Panc1 (cell line): ENCODE measurements at regions not wholly inside any gene's neighbourhood (a gene's known extent, or its start where the extent isn't known, plus 50 kb on each side); places are given as distances from the start of the nearest gene placed in this dataset.
"Not testable (repeated sequence)": the region's sequence is repeated elsewhere in the genome, so short reads cannot be mapped to it uniquely, and the experiment has no call there.

Source experiments
- ATAC-seq: fragments of 200-7000 bp; cut with Tn5 transposase; 2 replicates; pipeline ENCODE4 v1.9.1; 2020; ENCODE audit warnings: mild to moderate bottlenecking, moderate library complexity
- BruUV-seq: library from RNA; stranded (reverse); fragments of 400-500 nt; replicated peaks from 2 replicates; lab custom pipeline; 2021; lab: Mats Ljungman, UMichigan
- CTCF ChIA-PET: fragments of 300-600 bp; sonication (Branson Sonifier 250); formaldehyde crosslinking; loops from one replicate; lab custom pipeline; 2022; ENCODE audit warnings: antibody characterized with exemption; lab: Charles Lee
- POLR2A ChIA-PET: fragments of 300-600 bp; sonication (Branson Sonifier 250); formaldehyde crosslinking; loops from one replicate; lab custom pipeline; 2022; ENCODE audit warnings: antibody characterized with exemption; lab: Charles Lee
- DNase-seq: peaks from one replicate; pipeline ENCODE4 v3.0.0-alpha.2; 2010; ENCODE audit warnings: low read depth, low spot score
- H3K27ac ChIP-seq: 2 replicates; pipeline ENCODE4 v1.5.1; 2011; ENCODE audit warnings: mild to moderate bottlenecking, low read length, inconsistent platforms
- H3K27me3 ChIP-seq: fragments of 200-500 bp; sonication (Bioruptor generic); 2 replicates; pipeline ENCODE4 v1.6.0; 2014; ENCODE audit warnings: low read length, inconsistent platforms; ENCODE audit not compliant: control insufficient read depth, insufficient read depth
- H3K36me3 ChIP-seq: fragments of 200-500 bp; sonication (Bioruptor generic); 2 replicates; pipeline ENCODE4 v1.5.1; 2014; ENCODE audit warnings: inconsistent platforms, mild to moderate bottlenecking, low read length, moderate library complexity; ENCODE audit not compliant: control insufficient read depth, insufficient read depth
- H3K4me1 ChIP-seq: 2 replicates; pipeline ENCODE4 v1.5.1; 2011; ENCODE audit warnings: inconsistent platforms, mild to moderate bottlenecking, low read length, moderate library complexity; ENCODE audit not compliant: control insufficient read depth, insufficient read depth
- H3K4me3 ChIP-seq, 2 experiments: 2 replicates each; pipeline ENCODE4 v1.5.1; 2011 to 2012; ENCODE audit warnings: low read depth in 2 of 2, low read length in 2 of 2, mild to moderate bottlenecking in 2 of 2, inconsistent platforms in 1 of 2, moderate library complexity in 1 of 2
- H3K9me3 ChIP-seq: fragments of 200-500 bp; sonication (Bioruptor generic); 2 replicates; pipeline ENCODE4 v1.5.1; 2014; ENCODE audit warnings: low read depth, mild to moderate bottlenecking, inconsistent platforms, low read length, moderate library complexity; ENCODE audit not compliant: control insufficient read depth, insufficient read depth
- POLR2AphosphoS5 ChIP-seq: IDR thresholded peaks from 2 replicates; pipeline ENCODE4 v1.6.1; 2012; ENCODE audit warnings: mild to moderate bottlenecking, low read depth, low read length, moderate library complexity
- SIN3A ChIP-seq: IDR thresholded peaks from 2 replicates; pipeline ENCODE4 v1.6.1; 2012; ENCODE audit warnings: low read depth, mild to moderate bottlenecking, low read length, moderate library complexity, borderline replicate concordance; ENCODE audit not compliant: insufficient read depth
- TCF7L2 ChIP-seq: IDR thresholded peaks from 2 replicates; pipeline ENCODE4 v1.6.1; 2011; ENCODE audit warnings: mild to moderate bottlenecking, low read depth, low read length, inconsistent platforms
- in situ Hi-C: cut with HindIII; loops from 2 replicates; pipeline ENCODE4 v1.10.0; 2016; ENCODE audit warnings: low sequenced_read_pairs, low pct_unique_long_range_greater_than_20kb
- intact Hi-C: fragments of 100-400 bp; cut with micrococcal nuclease; formaldehyde crosslinking; loops from one replicate; pipeline ENCODE4 v1.10.0; 2022; ENCODE audit not compliant: unreplicated experiment
- TF ChIP-seq, protein P1 (sequence below): fragments of 450-650 bp; IDR thresholded peaks from 2 replicates; pipeline ENCODE4 v1.5.1; 2017; ENCODE audit warnings: mild to moderate bottlenecking
- TF ChIP-seq, protein P2 (sequence below), 2 experiments: IDR thresholded peaks; 2 replicates each; pipeline ENCODE4 v1.6.1; 2011 to 2012; ENCODE audit warnings: low read depth in 2 of 2, control low read depth in 1 of 2, low read length in 1 of 2, mild to moderate bottlenecking in 1 of 2, moderate library complexity in 1 of 2; ENCODE audit not compliant: insufficient read depth in 1 of 2

DNA sequence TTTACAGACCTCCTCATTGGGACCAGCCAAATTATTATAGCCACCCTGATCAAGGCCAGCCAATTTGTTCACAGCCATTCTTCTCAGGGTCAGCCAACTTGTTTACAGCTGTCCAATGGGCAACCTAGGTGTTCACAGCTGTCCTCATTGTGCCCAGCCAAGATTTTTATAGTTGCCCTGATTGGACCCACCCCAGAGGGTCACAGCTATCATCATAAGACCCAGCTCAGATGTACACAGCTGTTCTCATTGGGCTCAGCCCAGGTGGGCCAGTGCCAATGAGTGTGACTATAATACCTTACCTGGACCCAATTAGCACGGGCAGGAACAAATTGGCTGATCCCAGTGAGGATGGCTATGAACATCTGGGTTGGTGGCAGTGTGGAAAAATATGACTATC is 1151.8 kb downstream of the UQCRFS1 start:
- Histone ChIP-seq H3K4me3 (no peak overlapping the region), H3K27ac (no peak overlapping the region), H3K27me3 (no peaks in the 10 kb centered on the region), H3K9me3 (no peaks in the 10 kb centered on the region), H3K36me3 (no peaks in the 10 kb centered on the region), H3K4me1 (no peaks in the 10 kb centered on the region)
- TF ChIP-seq, protein P1, sequence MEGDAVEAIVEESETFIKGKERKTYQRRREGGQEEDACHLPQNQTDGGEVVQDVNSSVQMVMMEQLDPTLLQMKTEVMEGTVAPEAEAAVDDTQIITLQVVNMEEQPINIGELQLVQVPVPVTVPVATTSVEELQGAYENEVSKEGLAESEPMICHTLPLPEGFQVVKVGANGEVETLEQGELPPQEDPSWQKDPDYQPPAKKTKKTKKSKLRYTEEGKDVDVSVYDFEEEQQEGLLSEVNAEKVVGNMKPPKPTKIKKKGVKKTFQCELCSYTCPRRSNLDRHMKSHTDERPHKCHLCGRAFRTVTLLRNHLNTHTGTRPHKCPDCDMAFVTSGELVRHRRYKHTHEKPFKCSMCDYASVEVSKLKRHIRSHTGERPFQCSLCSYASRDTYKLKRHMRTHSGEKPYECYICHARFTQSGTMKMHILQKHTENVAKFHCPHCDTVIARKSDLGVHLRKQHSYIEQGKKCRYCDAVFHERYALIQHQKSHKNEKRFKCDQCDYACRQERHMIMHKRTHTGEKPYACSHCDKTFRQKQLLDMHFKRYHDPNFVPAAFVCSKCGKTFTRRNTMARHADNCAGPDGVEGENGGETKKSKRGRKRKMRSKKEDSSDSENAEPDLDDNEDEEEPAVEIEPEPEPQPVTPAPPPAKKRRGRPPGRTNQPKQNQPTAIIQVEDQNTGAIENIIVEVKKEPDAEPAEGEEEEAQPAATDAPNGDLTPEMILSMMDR: no peak
- TF ChIP-seq TCF7L2: no peak
- no peak for TF ChIP-seq POLR2AphosphoS5
- TF ChIP-seq, protein P2, sequence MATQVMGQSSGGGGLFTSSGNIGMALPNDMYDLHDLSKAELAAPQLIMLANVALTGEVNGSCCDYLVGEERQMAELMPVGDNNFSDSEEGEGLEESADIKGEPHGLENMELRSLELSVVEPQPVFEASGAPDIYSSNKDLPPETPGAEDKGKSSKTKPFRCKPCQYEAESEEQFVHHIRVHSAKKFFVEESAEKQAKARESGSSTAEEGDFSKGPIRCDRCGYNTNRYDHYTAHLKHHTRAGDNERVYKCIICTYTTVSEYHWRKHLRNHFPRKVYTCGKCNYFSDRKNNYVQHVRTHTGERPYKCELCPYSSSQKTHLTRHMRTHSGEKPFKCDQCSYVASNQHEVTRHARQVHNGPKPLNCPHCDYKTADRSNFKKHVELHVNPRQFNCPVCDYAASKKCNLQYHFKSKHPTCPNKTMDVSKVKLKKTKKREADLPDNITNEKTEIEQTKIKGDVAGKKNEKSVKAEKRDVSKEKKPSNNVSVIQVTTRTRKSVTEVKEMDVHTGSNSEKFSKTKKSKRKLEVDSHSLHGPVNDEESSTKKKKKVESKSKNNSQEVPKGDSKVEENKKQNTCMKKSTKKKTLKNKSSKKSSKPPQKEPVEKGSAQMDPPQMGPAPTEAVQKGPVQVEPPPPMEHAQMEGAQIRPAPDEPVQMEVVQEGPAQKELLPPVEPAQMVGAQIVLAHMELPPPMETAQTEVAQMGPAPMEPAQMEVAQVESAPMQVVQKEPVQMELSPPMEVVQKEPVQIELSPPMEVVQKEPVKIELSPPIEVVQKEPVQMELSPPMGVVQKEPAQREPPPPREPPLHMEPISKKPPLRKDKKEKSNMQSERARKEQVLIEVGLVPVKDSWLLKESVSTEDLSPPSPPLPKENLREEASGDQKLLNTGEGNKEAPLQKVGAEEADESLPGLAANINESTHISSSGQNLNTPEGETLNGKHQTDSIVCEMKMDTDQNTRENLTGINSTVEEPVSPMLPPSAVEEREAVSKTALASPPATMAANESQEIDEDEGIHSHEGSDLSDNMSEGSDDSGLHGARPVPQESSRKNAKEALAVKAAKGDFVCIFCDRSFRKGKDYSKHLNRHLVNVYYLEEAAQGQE (IDR thresholded peaks at IDR 0.05; ENCODE audit: insufficient read depth in 1 of 2, low read depth in 2 of 2, low read length in 1 of 2): no peak
- TF ChIP-seq SIN3A: no peak
- ChIA-PET POLR2A (no interaction called here), CTCF (no interaction called here)
- BruUV-seq: no TSS peak
- DNase-seq (no peak), ATAC-seq (no peak)
- in situ Hi-C loops: no loop called here
- intact Hi-C loops: no loop called here

DNA sequence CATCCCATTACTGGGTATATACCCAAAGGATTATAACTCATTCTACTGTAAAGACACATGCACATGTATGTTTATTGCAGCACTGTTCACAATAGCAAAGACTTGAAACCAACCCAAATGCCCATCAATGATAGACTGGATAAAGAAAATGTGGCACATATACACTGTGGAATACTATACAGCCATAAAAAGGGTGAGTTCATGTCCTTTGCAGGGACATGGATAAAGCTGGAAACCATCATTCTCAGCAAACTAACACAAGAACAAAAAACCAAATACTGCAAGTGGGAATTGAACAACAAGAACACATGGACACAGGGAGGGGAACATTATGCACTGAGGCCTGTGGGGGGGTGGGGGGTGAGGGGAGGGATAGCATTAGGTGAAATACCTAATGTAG is 1155.9 kb downstream of the UQCRFS1 start:
- BruUV-seq, H3K9me3 ChIP-seq, in situ Hi-C loops, H3K4me1 ChIP-seq, H3K4me3 ChIP-seq, H3K27me3 ChIP-seq, intact Hi-C loops, CTCF ChIA-PET, H3K27ac ChIP-seq, POLR2A ChIA-PET, DNase-seq, ATAC-seq, H3K36me3 ChIP-seq: not testable (repeated sequence)

DNA sequence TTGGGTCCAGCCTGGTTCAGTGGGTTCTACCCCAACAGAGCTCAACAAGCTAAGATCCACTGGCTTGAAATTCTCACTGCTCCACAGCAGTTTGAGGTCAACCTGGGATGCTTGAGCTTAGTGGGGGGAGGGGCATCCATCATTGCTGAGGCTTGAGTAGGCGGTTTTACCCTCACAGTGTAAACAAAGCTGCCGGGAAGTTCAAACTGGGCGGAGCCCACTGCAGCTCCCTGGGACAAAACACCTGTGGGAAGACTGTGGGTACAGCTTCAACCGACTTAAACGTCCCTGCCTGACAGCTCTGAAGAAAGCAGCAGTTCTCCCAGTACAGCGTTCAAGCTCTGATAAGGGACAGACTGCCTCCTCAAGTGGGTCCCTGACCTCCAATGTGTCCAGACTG is 1161.9 kb downstream of the UQCRFS1 start:
- in situ Hi-C loops: no loop called here
- Histone ChIP-seq H3K9me3 (no peaks in the 10 kb centered on the region), H3K4me3 (no peak overlapping the region), H3K27ac (no peak overlapping the region), H3K4me1 (no peaks in the 10 kb centered on the region), H3K36me3 (no peaks in the 10 kb centered on the region), H3K27me3 (no peaks in the 10 kb centered on the region)
- TF ChIP-seq, protein P1: no peak
- TF ChIP-seq POLR2AphosphoS5 (no peak), TCF7L2 (no peak), SIN3A (no peak)
- TF ChIP-seq, protein P2 (IDR thresholded peaks at IDR 0.05; ENCODE audit: insufficient read depth in 1 of 2, low read depth in 2 of 2, low read length in 1 of 2): no peak
- ATAC-seq: no peak
- CTCF ChIA-PET: no interaction called here
- POLR2A ChIA-PET: no interaction called here
- intact Hi-C loops: no loop called here
- BruUV-seq: no TSS peak
- DNase-seq: no peak
